WERI-Rb-1 (cell line): ENCODE measurements at regions not wholly inside any gene's neighbourhood (a gene's known extent, or its start where the extent isn't known, plus 50 kb on each side); places are given as distances from the start of the nearest gene placed in this dataset.

Experiments
- DNase-seq: peaks from one replicate; pipeline ENCODE4 v3.0.0-alpha.2; 2020
- H3K27ac ChIP-seq: fragments of 250-450 bp; sonication (Bioruptor Pico); 2 replicates; pipeline ENCODE4 v1.5.1; 2020; ENCODE audit warnings: mild to moderate bottlenecking, moderate library complexity
- H3K27me3 ChIP-seq: fragments of 250-450 bp; sonication (Bioruptor Pico); 2 replicates; pipeline ENCODE4 v1.5.1; 2021; ENCODE audit warnings: mild to moderate bottlenecking, low read depth, moderate library complexity; ENCODE audit not compliant: insufficient read depth, severe bottlenecking
- H3K36me3 ChIP-seq: fragments of 250-450 bp; sonication (Bioruptor Pico); 2 replicates; pipeline ENCODE4 v1.5.1; 2020; ENCODE audit warnings: mild to moderate bottlenecking, moderate library complexity
- H3K4me3 ChIP-seq: 2 replicates; pipeline ENCODE4 v1.5.1; 2011; ENCODE audit warnings: low read depth, mild to moderate bottlenecking, control low read depth, low read length
- H3K9me3 ChIP-seq: fragments of 250-450 bp; sonication (Bioruptor Pico); 2 replicates; pipeline ENCODE4 v1.5.1; 2021; ENCODE audit warnings: mild to moderate bottlenecking, moderate library complexity; ENCODE audit not compliant: severe bottlenecking
- CTCF ChIP-seq: IDR thresholded peaks from 2 replicates; pipeline ENCODE4 v1.5.1; 2011; ENCODE audit warnings: low read depth, mild to moderate bottlenecking, control low read depth, inconsistent platforms, low read length

DNA sequence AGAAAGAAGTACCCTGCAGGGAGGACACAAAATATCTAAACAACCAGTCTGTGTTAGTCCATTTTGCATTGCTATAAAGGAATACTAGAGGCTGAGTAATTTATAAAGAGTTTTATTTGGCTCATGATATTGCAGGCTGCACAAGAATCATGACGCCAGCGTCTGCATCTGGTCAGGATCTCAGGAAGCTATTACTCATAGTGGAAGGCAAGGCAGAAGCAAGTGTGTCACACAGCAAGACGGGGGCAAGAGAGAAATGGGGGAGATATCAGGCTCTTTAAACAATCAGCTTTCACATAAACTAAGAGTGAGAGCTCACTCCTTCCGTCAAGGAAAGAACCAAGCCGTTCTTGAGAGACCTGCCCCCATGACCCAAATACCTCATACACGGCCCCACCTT, 614.8 kb downstream of the ZIC1 start:
- no peaks in the 10 kb centered on the region for H3K36me3 ChIP-seq
- H3K27me3 ChIP-seq = no peaks in the 10 kb centered on the region
- H3K4me3 ChIP-seq = no peak overlapping the region
- no peak for DNase-seq
- H3K9me3 ChIP-seq = no peaks in the 10 kb centered on the region
- TF ChIP-seq CTCF = no peak
- no peak overlapping the region for H3K27ac ChIP-seq

GRCh38 chr3:148026009-148026588, 616.9 kb downstream of the ZIC1 start:
- Histone ChIP-seq H3K36me3 (no peaks in the 10 kb centered on the region), H3K27me3 (no peaks in the 10 kb centered on the region), H3K4me3 (no peak overlapping the region), H3K27ac (no peak overlapping the region), H3K9me3 (no peaks in the 10 kb centered on the region)
- TF ChIP-seq CTCF = no peak
- no peak for DNase-seq

DNA sequence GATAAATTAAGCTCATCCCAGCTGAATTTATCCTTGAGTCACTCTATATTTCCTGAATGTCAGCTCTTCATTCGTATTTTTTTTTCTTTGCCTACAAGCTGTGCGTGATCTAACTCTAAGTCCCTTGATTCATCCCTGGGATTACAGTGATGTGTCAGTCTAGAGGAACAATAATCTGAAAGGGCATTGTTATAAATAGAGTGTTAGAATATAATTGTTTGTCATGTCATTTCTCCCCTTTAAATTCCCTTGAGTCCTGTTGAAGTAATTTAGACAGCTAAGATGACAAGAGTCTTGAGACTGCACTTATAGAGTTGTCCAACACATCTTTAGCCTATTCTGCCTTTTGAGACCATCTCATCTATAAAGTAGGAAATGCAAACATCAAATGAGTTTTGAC, 621.8 kb downstream of the ZIC1 start:
- Histone ChIP-seq H3K36me3 (no peaks in the 10 kb centered on the region), H3K9me3 (no peaks in the 10 kb centered on the region), H3K27me3 (no peaks in the 10 kb centered on the region), H3K4me3 (no peak overlapping the region), H3K27ac (no peak overlapping the region)
- no peak for TF ChIP-seq CTCF
- DNase-seq = no peak

DNA sequence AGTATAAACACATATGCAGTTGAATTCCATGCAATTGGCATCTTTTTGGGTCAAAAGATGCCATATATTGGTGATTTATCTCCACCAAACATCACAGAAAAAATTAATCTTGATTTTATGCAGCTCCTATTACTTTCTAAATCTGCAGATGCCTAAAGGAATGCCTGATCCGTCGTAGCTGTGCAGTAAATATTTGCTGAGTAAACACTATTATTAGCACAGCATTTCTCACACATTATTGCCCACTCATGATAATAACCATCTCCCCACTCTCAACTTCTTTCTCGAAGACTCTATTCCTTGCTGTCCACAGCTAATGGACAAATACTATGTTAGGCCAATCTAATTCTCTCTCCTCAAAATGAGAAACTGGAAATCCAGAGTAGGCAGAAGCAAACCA, 625.2 kb downstream of the ZIC1 start:
- DNase-seq = no peak

GRCh38 chr3:148036331-148036876, 627.2 kb downstream of the ZIC1 start:
- H3K27me3 ChIP-seq = no peaks in the 10 kb centered on the region
- H3K9me3 ChIP-seq = no peaks in the 10 kb centered on the region
- no peak for TF ChIP-seq CTCF
- no peak for DNase-seq
- H3K27ac ChIP-seq = no peak overlapping the region
- no peaks in the 10 kb centered on the region for H3K36me3 ChIP-seq
- H3K4me3 ChIP-seq = no peak overlapping the region

More for the DNA sequence above, 625.2 kb downstream of the ZIC1 start:
- Histone ChIP-seq H3K27me3 (no peaks in the 10 kb centered on the region), H3K9me3 (no peaks in the 10 kb centered on the region), H3K27ac (no peak overlapping the region), H3K4me3 (no peak overlapping the region), H3K36me3 (no peaks in the 10 kb centered on the region)
- no peak for TF ChIP-seq CTCF
